HEK293 (cell line): ENCODE measurements at regions not wholly inside any gene's neighbourhood (a gene's known extent, or its start where the extent isn't known, plus 50 kb on each side); places are given as distances from the start of the nearest gene placed in this dataset.

Source experiments
- CTCF ChIA-PET: fragments of 350-600 bp; formaldehyde crosslinking; extraction: SDS; loops from one replicate; lab custom pipeline; 2021; ENCODE audit warnings: antibody characterized with exemption; lab: Yijun Ruan, JAX
- POLR2A ChIA-PET: fragments of 300-600 bp; formaldehyde crosslinking; extraction: SDS; loops from one replicate; lab custom pipeline; 2020; ENCODE audit warnings: antibody characterized with exemption, inconsistent platforms; lab: Yijun Ruan, JAX
- H3K27ac ChIP-seq: fragments of 200-500 bp; sonication (Bioruptor generic); 2 replicates; pipeline ENCODE4 v1.5.1; 2014; ENCODE audit warnings: low read depth, low read length, control low read depth, inconsistent platforms; ENCODE audit errors: extremely low read depth
- H3K36me3 ChIP-seq, 2 experiments: fragments of 200-500 bp in 1 of 2; sonication (Bioruptor generic) in 1 of 2; 1 replicate in 1 of 2; 2 replicates in 1 of 2; pipeline ENCODE4 v1.5.1; 2014 to 2017; ENCODE audit warnings: inconsistent platforms in 2 of 2, low read length in 2 of 2; ENCODE audit not compliant: control insufficient read depth in 2 of 2, insufficient read depth in 1 of 2
- H3K4me1 ChIP-seq: fragments of 200-500 bp; sonication (Bioruptor generic); 2 replicates; pipeline ENCODE4 v1.5.1; 2014; ENCODE audit warnings: mild to moderate bottlenecking, low read length, inconsistent platforms; ENCODE audit not compliant: control insufficient read depth, insufficient read depth
- H3K4me3 ChIP-seq: 2 replicates; pipeline ENCODE4 v1.5.1; 2011; ENCODE audit warnings: low read depth, mild to moderate bottlenecking, control low read depth, low read length, moderate library complexity
- H3K9me3 ChIP-seq: fragments of 200-500 bp; sonication (Bioruptor generic); 2 replicates; pipeline ENCODE4 v1.5.1; 2014; ENCODE audit warnings: low read depth, low read length, inconsistent platforms; ENCODE audit not compliant: control insufficient read depth, insufficient read depth
- FEZF1 ChIP-seq: fragments of 450-650 bp; formaldehyde crosslinking; IDR thresholded peaks from 2 replicates; pipeline ENCODE4 v1.5.1; 2016; ENCODE audit warnings: missing biosample characterization, missing genetic modification characterization
- GLI2 ChIP-seq: fragments of 450-650 bp; formaldehyde crosslinking; IDR thresholded peaks from 2 replicates; pipeline ENCODE4; 2017; ENCODE audit warnings: missing biosample characterization, missing genetic modification characterization, low read depth, borderline replicate concordance
- SCRT2 ChIP-seq: fragments of 450-650 bp; formaldehyde crosslinking; IDR thresholded peaks from 2 replicates; pipeline ENCODE4 v1.5.1; 2016; ENCODE audit warnings: missing biosample characterization, missing genetic modification characterization
- WT1 ChIP-seq: fragments of 450-650 bp; formaldehyde crosslinking; IDR thresholded peaks from 2 replicates; pipeline ENCODE4 v1.5.1; 2016; ENCODE audit warnings: missing biosample characterization, missing genetic modification characterization
- ZBTB7A ChIP-seq: fragments of 450-650 bp; formaldehyde crosslinking; IDR thresholded peaks from 2 replicates; pipeline ENCODE4 v1.5.1; 2016; ENCODE audit warnings: low read depth, missing biosample characterization, missing genetic modification characterization
- ZEB2 ChIP-seq: fragments of 450-650 bp; formaldehyde crosslinking; IDR thresholded peaks from 2 replicates; pipeline ENCODE4 v1.5.1; 2016; ENCODE audit warnings: missing biosample characterization, missing genetic modification characterization
- ZNF16 ChIP-seq: fragments of 450-650 bp; formaldehyde crosslinking; IDR thresholded peaks from 2 replicates; pipeline ENCODE4 v1.5.1; 2016; ENCODE audit warnings: low read depth, missing biosample characterization, missing genetic modification characterization
- ZNF174 ChIP-seq: fragments of 450-650 bp; formaldehyde crosslinking; IDR thresholded peaks from 2 replicates; pipeline ENCODE4 v1.5.0; 2017; ENCODE audit warnings: missing biosample characterization, mild to moderate bottlenecking, missing genetic modification characterization
- ZNF335 ChIP-seq: fragments of 450-650 bp; formaldehyde crosslinking; conservative IDR thresholded peaks from 2 replicates; pipeline ENCODE4 v1.5.1; 2016; ENCODE audit warnings: missing biosample characterization, missing genetic modification characterization
- ZNF423 ChIP-seq: fragments of 450-650 bp; formaldehyde crosslinking; IDR thresholded peaks from 2 replicates; pipeline ENCODE4 v1.5.1; 2016; ENCODE audit warnings: missing biosample characterization, missing genetic modification characterization
- ZNF433 ChIP-seq: fragments of 450-650 bp; formaldehyde crosslinking; IDR thresholded peaks from 2 replicates; pipeline ENCODE4 v1.5.1; 2016; ENCODE audit warnings: missing biosample characterization, missing genetic modification characterization, low read depth
- ZNF473 ChIP-seq: fragments of 450-650 bp; formaldehyde crosslinking; IDR thresholded peaks from 2 replicates; pipeline ENCODE4 v1.5.1; 2017; ENCODE audit warnings: missing biosample characterization, missing genetic modification characterization
- ZNF501 ChIP-seq: fragments of 450-650 bp; formaldehyde crosslinking; IDR thresholded peaks from 2 replicates; pipeline ENCODE4 v1.5.1; 2016; ENCODE audit warnings: missing biosample characterization, missing genetic modification characterization
- ZNF549 ChIP-seq: fragments of 450-650 bp; IDR thresholded peaks from 2 replicates; pipeline ENCODE4 v1.5.1; 2018; ENCODE audit warnings: missing biosample characterization, missing genetic modification characterization, mild to moderate bottlenecking, inconsistent platforms, moderate library complexity
- ZNF610 ChIP-seq: fragments of 450-650 bp; formaldehyde crosslinking; IDR thresholded peaks from 2 replicates; pipeline ENCODE4 v1.5.1; 2016; ENCODE audit warnings: missing biosample characterization, missing genetic modification characterization, borderline replicate concordance
- ZNF677 ChIP-seq: fragments of 450-650 bp; IDR thresholded peaks from 2 replicates; pipeline ENCODE4 v1.5.0; 2018; ENCODE audit warnings: missing biosample characterization, mild to moderate bottlenecking, missing genetic modification characterization, moderate library complexity
- TF ChIP-seq, protein P1 (sequence below): fragments of 450-650 bp; formaldehyde crosslinking; IDR thresholded peaks from 2 replicates; pipeline ENCODE4 v1.5.1; 2016; ENCODE audit warnings: missing biosample characterization, missing genetic modification characterization
- TF ChIP-seq, protein P2 (sequence below): fragments of 450-650 bp; formaldehyde crosslinking; IDR thresholded peaks from 2 replicates; pipeline ENCODE4 v1.5.1; 2016; ENCODE audit warnings: missing biosample characterization, missing genetic modification characterization
- TF ChIP-seq, protein P3 (sequence below): fragments of 450-650 bp; formaldehyde crosslinking; IDR thresholded peaks from 2 replicates; pipeline ENCODE4 v1.5.1; 2016; ENCODE audit warnings: missing biosample characterization, missing genetic modification characterization, low read depth
- TF ChIP-seq, protein P4 (sequence below): fragments of 450-650 bp; formaldehyde crosslinking; IDR thresholded peaks from 2 replicates; pipeline ENCODE4 v1.5.1; 2017; ENCODE audit warnings: missing biosample characterization, mild to moderate bottlenecking, missing genetic modification characterization, moderate library complexity

DNA sequence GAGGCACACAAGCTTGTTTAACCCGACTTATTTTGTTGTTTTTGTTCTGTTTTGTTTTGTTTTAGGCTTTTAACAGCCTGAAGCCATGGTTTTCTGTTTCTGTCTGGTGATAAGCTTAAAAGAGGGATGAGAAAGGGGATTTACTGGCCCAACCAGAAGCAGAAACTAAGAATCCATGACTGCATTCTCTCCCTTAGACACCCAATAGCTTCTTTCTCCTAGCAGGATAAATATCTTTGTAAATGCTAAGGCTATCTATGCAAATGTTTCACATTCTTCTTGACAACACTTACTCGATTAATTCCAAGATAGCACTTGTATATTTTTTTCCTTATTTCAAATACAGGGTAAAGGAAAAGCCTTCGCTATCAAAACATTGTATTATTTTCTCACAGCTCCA lies 53.7 kb upstream of the SMAD1 start:
- H3K4me1 ChIP-seq: no peaks in the 10 kb centered on the region
- TF ChIP-seq ZNF16 (tag by site-specific recombination) (no peak), GLI2 (tag by site-specific recombination) (no peak), ZEB2 (tag by site-specific recombination) (no peak), ZNF423 (tag by site-specific recombination) (no peak), ZNF677 (no peak), ZNF473 (tag by site-specific recombination) (no peak), ZNF433 (tag by site-specific recombination) (no peak), ZNF335 (no peak), FEZF1 (tag by site-specific recombination) (no peak)
- TF ChIP-seq, protein P1, sequence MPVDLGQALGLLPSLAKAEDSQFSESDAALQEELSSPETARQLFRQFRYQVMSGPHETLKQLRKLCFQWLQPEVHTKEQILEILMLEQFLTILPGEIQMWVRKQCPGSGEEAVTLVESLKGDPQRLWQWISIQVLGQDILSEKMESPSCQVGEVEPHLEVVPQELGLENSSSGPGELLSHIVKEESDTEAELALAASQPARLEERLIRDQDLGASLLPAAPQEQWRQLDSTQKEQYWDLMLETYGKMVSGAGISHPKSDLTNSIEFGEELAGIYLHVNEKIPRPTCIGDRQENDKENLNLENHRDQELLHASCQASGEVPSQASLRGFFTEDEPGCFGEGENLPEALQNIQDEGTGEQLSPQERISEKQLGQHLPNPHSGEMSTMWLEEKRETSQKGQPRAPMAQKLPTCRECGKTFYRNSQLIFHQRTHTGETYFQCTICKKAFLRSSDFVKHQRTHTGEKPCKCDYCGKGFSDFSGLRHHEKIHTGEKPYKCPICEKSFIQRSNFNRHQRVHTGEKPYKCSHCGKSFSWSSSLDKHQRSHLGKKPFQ: no peak
- TF ChIP-seq, protein P2, sequence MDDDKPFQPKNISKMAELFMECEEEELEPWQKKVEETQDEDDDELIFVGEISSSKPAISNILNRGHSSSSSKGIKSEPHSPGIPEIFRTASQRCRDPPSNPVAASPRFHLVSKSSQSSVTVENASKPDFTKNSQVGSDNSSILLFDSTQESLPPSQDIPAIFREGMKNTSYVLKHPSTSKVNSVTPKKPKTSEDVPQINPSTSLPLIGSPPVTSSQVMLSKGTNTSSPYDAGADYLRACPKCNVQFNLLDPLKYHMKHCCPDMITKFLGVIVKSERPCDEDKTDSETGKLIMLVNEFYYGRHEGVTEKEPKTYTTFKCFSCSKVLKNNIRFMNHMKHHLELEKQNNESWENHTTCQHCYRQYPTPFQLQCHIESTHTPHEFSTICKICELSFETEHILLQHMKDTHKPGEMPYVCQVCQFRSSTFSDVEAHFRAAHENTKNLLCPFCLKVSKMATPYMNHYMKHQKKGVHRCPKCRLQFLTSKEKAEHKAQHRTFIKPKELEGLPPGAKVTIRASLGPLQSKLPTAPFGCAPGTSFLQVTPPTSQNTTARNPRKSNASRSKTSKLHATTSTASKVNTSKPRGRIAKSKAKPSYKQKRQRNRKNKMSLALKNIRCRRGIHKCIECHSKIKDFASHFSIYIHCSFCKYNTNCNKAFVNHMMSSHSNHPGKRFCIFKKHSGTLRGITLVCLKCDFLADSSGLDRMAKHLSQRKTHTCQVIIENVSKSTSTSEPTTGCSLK (tag by site-specific recombination): no peak
- POLR2A ChIA-PET: no interaction called here

DNA sequence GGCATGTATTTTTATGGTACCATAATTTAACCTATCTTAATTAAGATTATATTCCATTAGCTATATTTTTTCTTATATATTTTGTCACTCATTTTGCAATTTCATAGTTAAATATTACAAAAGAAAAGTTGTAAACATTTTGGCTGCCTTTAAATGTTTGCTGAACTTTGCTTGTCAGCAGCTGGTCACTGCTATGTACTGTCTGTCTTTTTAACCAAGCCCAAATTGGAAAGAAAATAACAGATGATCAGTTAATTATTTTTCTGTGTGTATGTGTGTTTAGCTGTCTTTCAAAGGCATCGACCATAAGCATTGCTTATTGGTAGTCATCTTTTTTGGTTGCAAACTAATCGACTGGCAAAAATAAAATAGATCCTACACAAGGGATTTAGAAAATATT lies 54.4 kb upstream of the SMAD1 start:
- Histone ChIP-seq H3K36me3 (no peaks in the 10 kb centered on the region), H3K27ac (no peak overlapping the region), H3K9me3 (no peaks in the 10 kb centered on the region), H3K4me1 (no peaks in the 10 kb centered on the region), H3K4me3 (no peak overlapping the region)
- CTCF ChIA-PET: no interaction called here
- TF ChIP-seq SCRT2 (tag by site-specific recombination): no peak
- TF ChIP-seq, protein P3, sequence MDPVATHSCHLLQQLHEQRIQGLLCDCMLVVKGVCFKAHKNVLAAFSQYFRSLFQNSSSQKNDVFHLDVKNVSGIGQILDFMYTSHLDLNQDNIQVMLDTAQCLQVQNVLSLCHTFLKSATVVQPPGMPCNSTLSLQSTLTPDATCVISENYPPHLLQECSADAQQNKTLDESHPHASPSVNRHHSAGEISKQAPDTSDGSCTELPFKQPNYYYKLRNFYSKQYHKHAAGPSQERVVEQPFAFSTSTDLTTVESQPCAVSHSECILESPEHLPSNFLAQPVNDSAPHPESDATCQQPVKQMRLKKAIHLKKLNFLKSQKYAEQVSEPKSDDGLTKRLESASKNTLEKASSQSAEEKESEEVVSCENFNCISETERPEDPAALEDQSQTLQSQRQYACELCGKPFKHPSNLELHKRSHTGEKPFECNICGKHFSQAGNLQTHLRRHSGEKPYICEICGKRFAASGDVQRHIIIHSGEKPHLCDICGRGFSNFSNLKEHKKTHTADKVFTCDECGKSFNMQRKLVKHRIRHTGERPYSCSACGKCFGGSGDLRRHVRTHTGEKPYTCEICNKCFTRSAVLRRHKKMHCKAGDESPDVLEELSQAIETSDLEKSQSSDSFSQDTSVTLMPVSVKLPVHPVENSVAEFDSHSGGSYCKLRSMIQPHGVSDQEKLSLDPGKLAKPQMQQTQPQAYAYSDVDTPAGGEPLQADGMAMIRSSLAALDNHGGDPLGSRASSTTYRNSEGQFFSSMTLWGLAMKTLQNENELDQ (tag by site-specific recombination): no peak
- TF ChIP-seq ZNF174 (tag by site-specific recombination): no peak
- POLR2A ChIA-PET: no interaction called here

More for the DNA sequence above, 53.7 kb upstream of the SMAD1 start:
- no peaks in the 10 kb centered on the region for H3K9me3 ChIP-seq
- no peaks in the 10 kb centered on the region for H3K36me3 ChIP-seq
- CTCF ChIA-PET: interaction anchor here (0.6 kb wide), 1 partner anchor 182 kb away, joined by 3 read pairs; no protein-coding TSS in a partner anchor
- no peak overlapping the region for H3K4me3 ChIP-seq
- H3K27ac ChIP-seq: no peak overlapping the region

DNA sequence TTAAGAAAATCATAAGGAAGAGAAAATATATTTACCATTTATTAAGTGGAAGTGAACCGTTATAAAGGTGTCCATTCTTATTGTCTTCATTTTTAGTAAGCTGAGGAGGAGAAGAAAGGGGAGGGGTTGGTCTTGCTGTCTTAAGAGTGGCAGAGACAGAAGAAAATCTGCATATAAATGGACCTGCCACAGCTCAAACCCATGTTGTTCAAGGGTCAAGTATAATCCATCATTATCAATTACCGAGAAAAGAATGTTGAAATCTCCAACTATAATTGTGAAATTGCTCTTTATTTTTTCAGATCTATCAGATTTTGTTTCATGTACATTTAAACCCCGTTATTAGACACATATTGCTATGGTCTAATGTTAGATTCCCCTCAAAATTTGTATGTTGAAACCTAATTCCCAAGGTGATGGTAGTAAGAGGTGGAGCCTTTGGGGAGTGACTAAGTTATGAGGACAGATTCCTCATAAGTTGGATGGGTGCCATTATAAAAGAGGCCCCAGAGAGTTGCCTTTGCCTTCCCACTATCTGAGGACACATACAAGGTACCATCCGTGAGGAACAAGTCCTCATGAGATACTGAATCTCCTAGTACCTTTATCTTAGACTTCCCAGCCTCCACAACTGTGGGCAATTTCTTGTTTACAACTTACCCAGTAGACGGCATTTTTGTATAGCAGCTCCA lies 58.5 kb upstream of the SMAD1 start:
- no peaks in the 10 kb centered on the region for H3K36me3 ChIP-seq
- CTCF ChIA-PET: no interaction called here
- no peak overlapping the region for H3K27ac ChIP-seq
- POLR2A ChIA-PET: no interaction called here
- H3K9me3 ChIP-seq: no peaks in the 10 kb centered on the region
- H3K4me3 ChIP-seq: no peak overlapping the region
- no peaks in the 10 kb centered on the region for H3K4me1 ChIP-seq
- TF ChIP-seq ZNF549 (tag by site-specific recombination): no peak
- TF ChIP-seq ZBTB7A (tag by site-specific recombination): no peak
- no peak for TF ChIP-seq WT1 (tag by site-specific recombination)
- TF ChIP-seq, protein P4, sequence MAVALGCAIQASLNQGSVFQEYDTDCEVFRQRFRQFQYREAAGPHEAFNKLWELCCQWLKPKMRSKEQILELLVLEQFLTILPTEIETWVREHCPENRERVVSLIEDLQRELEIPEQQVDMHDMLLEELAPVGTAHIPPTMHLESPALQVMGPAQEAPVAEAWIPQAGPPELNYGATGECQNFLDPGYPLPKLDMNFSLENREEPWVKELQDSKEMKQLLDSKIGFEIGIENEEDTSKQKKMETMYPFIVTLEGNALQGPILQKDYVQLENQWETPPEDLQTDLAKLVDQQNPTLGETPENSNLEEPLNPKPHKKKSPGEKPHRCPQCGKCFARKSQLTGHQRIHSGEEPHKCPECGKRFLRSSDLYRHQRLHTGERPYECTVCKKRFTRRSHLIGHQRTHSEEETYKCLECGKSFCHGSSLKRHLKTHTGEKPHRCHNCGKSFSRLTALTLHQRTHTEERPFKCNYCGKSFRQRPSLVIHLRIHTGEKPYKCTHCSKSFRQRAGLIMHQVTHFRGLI (tag by site-specific recombination): no peak
- no peak for TF ChIP-seq ZNF610 (tag by site-specific recombination)
- TF ChIP-seq ZNF501 (tag by site-specific recombination): no peak
